ENCODE measurements at regions not wholly inside any gene's neighbourhood (a gene's known extent, or its start where the extent isn't known, plus 50 kb on each side); places are given as distances from the start of the nearest gene placed in this dataset.

DNA sequence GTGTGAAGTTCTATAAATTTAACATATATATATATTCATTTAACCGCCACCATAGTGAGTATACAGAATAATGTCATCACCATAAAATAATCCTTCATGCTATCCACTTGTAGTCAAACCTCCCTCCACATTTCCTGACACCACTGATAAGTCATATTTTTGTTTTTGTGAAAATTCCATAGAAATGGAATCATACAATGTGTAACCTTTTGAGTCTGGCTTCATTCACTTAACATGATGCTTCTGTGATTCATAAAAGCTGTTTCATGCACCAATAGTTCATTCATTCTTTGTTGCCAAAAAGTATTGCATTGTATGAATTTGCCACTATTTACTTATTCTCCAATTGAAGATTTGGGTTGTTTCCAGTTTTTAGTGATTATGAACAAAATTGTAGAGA, 497.5 kb upstream of the PCDH20 start:
- TF ChIP-seq ELK1 (IDR thresholded peaks at IDR 0.05; ENCODE audit: borderline replicate concordance, low read depth, low read length) = no peak
- no peak for TF ChIP-seq CTCF (conservative IDR thresholded peaks at IDR 0.05; ENCODE audit: low read depth, low read length)
- no peak for TF ChIP-seq NFE2L2 (IDR thresholded peaks at IDR 0.05; ENCODE audit: low read depth, low read length)
- TF ChIP-seq, protein P1, sequence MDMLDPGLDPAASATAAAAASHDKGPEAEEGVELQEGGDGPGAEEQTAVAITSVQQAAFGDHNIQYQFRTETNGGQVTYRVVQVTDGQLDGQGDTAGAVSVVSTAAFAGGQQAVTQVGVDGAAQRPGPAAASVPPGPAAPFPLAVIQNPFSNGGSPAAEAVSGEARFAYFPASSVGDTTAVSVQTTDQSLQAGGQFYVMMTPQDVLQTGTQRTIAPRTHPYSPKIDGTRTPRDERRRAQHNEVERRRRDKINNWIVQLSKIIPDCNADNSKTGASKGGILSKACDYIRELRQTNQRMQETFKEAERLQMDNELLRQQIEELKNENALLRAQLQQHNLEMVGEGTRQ (IDR thresholded peaks at IDR 0.05; ENCODE audit: low read depth, low read length) = no peak
- no peak for TF ChIP-seq CEBPB (IDR thresholded peaks at IDR 0.05; ENCODE audit: low read depth, low read length)
- TF ChIP-seq SMC3 (IDR thresholded peaks at IDR 0.05; ENCODE audit: low read depth, low read length) = no peak
- TF ChIP-seq POLR2A (IDR thresholded peaks at IDR 0.05; ENCODE audit: low read depth, low read length) = no peak
- TF ChIP-seq CHD1 (IDR thresholded peaks at IDR 0.05; ENCODE audit: low read depth, low read length) = no peak
